Activated T-cell treated with anti-CD3 and anti-CD28 coated beads, Interleukin-2, amount 50 U/mL, for 24 hours (primary cell): ENCODE measurements at regions not wholly inside any gene's neighbourhood (a gene's known extent, or its start where the extent isn't known, plus 50 kb on each side); places are given as distances from the start of the nearest gene placed in this dataset.
"Not testable (repeated sequence)": the region's sequence is repeated elsewhere in the genome, so short reads cannot be mapped to it uniquely, and the experiment has no call there.

Source experiments
- DNase-seq: peaks from one replicate; pipeline ENCODE4 v3.0.0-alpha.2; 2020
- H3K27ac Mint-ChIP-seq: 2 replicates; pipeline ENCODE4 v1.8.0; 2020; ENCODE audit warnings: mild to moderate bottlenecking, mixed read lengths
- H3K27me3 Mint-ChIP-seq: 2 replicates; pipeline ENCODE4 v1.8.0; 2020; ENCODE audit warnings: mixed read lengths
- H3K36me3 Mint-ChIP-seq: 2 replicates; pipeline ENCODE4 v1.8.0; 2020; ENCODE audit warnings: low read depth, mixed read lengths
- H3K4me1 Mint-ChIP-seq: 2 replicates; pipeline ENCODE4 v1.8.0; 2020; ENCODE audit warnings: low read depth, mixed read lengths
- H3K4me3 Mint-ChIP-seq: 2 replicates; pipeline ENCODE4 v1.8.0; 2020; ENCODE audit warnings: mild to moderate bottlenecking, moderate library complexity, mixed read lengths
- H3K9me3 Mint-ChIP-seq: 2 replicates; pipeline ENCODE4 v1.8.0; 2020; ENCODE audit warnings: mixed read lengths

- H3K4me3 Mint-ChIP-seq: no peak overlapping the region
- H3K36me3 Mint-ChIP-seq: no peaks in the 10 kb centered on the region
- H3K9me3 Mint-ChIP-seq: peaks cover 4% of the 10 kb centered on the region
- H3K27me3 Mint-ChIP-seq: no peaks in the 10 kb centered on the region
- DNase-seq: no peak
- no peaks in the 10 kb centered on the region for H3K4me1 Mint-ChIP-seq
- no peak overlapping the region for H3K27ac Mint-ChIP-seq
These were observed 860.4 kb downstream of the PLA2G4A start for GRCh38 chr1:187689129-187689528.

GRCh38 chr1:187691439-187691838, 862.7 kb downstream of the PLA2G4A start:
- H3K36me3 Mint-ChIP-seq: no peaks in the 10 kb centered on the region
- peaks cover 4% of the 10 kb centered on the region for H3K9me3 Mint-ChIP-seq
- H3K27ac Mint-ChIP-seq: no peak overlapping the region
- H3K4me3 Mint-ChIP-seq: no peak overlapping the region
- no peaks in the 10 kb centered on the region for H3K27me3 Mint-ChIP-seq
- no peak for DNase-seq
- no peaks in the 10 kb centered on the region for H3K4me1 Mint-ChIP-seq

GRCh38 chr1:187692799-187693198, 864.0 kb downstream of the PLA2G4A start:
- DNase-seq: no peak
- Mint-ChIP-seq H3K36me3 (no peaks in the 10 kb centered on the region), H3K27ac (no peak overlapping the region), H3K27me3 (no peaks in the 10 kb centered on the region), H3K4me1 (no peaks in the 10 kb centered on the region), H3K4me3 (no peak overlapping the region), H3K9me3 (peaks cover 4% of the 10 kb centered on the region)

- no peak for DNase-seq
- H3K36me3 Mint-ChIP-seq: no peaks in the 10 kb centered on the region
- no peak overlapping the region for H3K4me3 Mint-ChIP-seq
- H3K9me3 Mint-ChIP-seq: no peaks in the 10 kb centered on the region
- H3K27ac Mint-ChIP-seq: no peak overlapping the region
- no peaks in the 10 kb centered on the region for H3K4me1 Mint-ChIP-seq
- H3K27me3 Mint-ChIP-seq: no peaks in the 10 kb centered on the region
These were observed 867.3 kb downstream of the PLA2G4A start for GRCh38 chr1:187696073-187696472.

GRCh38 chr1:187703138-187704130, 874.7 kb downstream of the PLA2G4A start:
- H3K9me3 Mint-ChIP-seq: peaks cover 13% of the 10 kb centered on the region
- DNase-seq, H3K4me1 Mint-ChIP-seq, H3K27ac Mint-ChIP-seq, H3K27me3 Mint-ChIP-seq, H3K36me3 Mint-ChIP-seq, H3K4me3 Mint-ChIP-seq: not testable (repeated sequence)

- H3K27me3 Mint-ChIP-seq: no peaks in the 10 kb centered on the region
- H3K4me1 Mint-ChIP-seq: no peaks in the 10 kb centered on the region
- no peaks in the 10 kb centered on the region for H3K36me3 Mint-ChIP-seq
- H3K9me3 Mint-ChIP-seq: peaks cover 8% of the 10 kb centered on the region
- DNase-seq: no peak
- H3K4me3 Mint-ChIP-seq: no peak overlapping the region
- no peak overlapping the region for H3K27ac Mint-ChIP-seq
These were observed 885.7 kb downstream of the PLA2G4A start for GRCh38 chr1:187714470-187714869.

GRCh38 chr1:187715483-187715882, 886.7 kb downstream of the PLA2G4A start:
- Mint-ChIP-seq H3K4me1 (no peaks in the 10 kb centered on the region), H3K4me3 (no peak overlapping the region), H3K9me3 (peaks cover 8% of the 10 kb centered on the region), H3K27me3 (no peaks in the 10 kb centered on the region), H3K36me3 (no peaks in the 10 kb centered on the region), H3K27ac (no peak overlapping the region)
- DNase-seq: no peak

GRCh38 chr1:187716160-187716559, 887.4 kb downstream of the PLA2G4A start:
- Mint-ChIP-seq H3K9me3 (peaks cover 8% of the 10 kb centered on the region), H3K4me3 (no peak overlapping the region), H3K27ac (no peak overlapping the region), H3K4me1 (no peaks in the 10 kb centered on the region), H3K27me3 (no peaks in the 10 kb centered on the region), H3K36me3 (no peaks in the 10 kb centered on the region)
- no peak for DNase-seq

GRCh38 chr1:187718527-187718926, 889.8 kb downstream of the PLA2G4A start:
- no peak for DNase-seq
- no peaks in the 10 kb centered on the region for H3K27me3 Mint-ChIP-seq
- H3K36me3 Mint-ChIP-seq: no peaks in the 10 kb centered on the region
- H3K27ac Mint-ChIP-seq: no peak overlapping the region
- H3K4me3 Mint-ChIP-seq: no peak overlapping the region
- no peaks in the 10 kb centered on the region for H3K4me1 Mint-ChIP-seq
- peaks cover 2% of the 10 kb centered on the region for H3K9me3 Mint-ChIP-seq

- H3K4me1 Mint-ChIP-seq: no peaks in the 10 kb centered on the region
- no peak overlapping the region for H3K27ac Mint-ChIP-seq
- no peaks in the 10 kb centered on the region for H3K9me3 Mint-ChIP-seq
- H3K27me3 Mint-ChIP-seq: no peaks in the 10 kb centered on the region
- no peak overlapping the region for H3K4me3 Mint-ChIP-seq
- H3K36me3 Mint-ChIP-seq: no peaks in the 10 kb centered on the region
- DNase-seq: no peak
These were observed 892.5 kb downstream of the PLA2G4A start for GRCh38 chr1:187721216-187721615.

- no peaks in the 10 kb centered on the region for H3K36me3 Mint-ChIP-seq
- H3K9me3 Mint-ChIP-seq: no peaks in the 10 kb centered on the region
- H3K27me3 Mint-ChIP-seq: no peaks in the 10 kb centered on the region
- no peak overlapping the region for H3K4me3 Mint-ChIP-seq
- DNase-seq: no peak
- H3K4me1 Mint-ChIP-seq: no peaks in the 10 kb centered on the region
- H3K27ac Mint-ChIP-seq: no peak overlapping the region
These were observed 896.5 kb downstream of the PLA2G4A start for GRCh38 chr1:187725216-187725615.

- Mint-ChIP-seq H3K4me1 (no peaks in the 10 kb centered on the region), H3K36me3 (no peaks in the 10 kb centered on the region), H3K9me3 (no peaks in the 10 kb centered on the region), H3K4me3 (no peak overlapping the region), H3K27ac (no peak overlapping the region), H3K27me3 (no peaks in the 10 kb centered on the region)
- DNase-seq: no peak
These were observed 904.5 kb downstream of the PLA2G4A start for GRCh38 chr1:187733232-187733631.

- Mint-ChIP-seq H3K4me1 (no peaks in the 10 kb centered on the region), H3K27me3 (no peaks in the 10 kb centered on the region), H3K27ac (no peak overlapping the region), H3K36me3 (no peaks in the 10 kb centered on the region), H3K9me3 (no peaks in the 10 kb centered on the region), H3K4me3 (no peak overlapping the region)
- DNase-seq: no peak
These were observed 905.7 kb downstream of the PLA2G4A start for GRCh38 chr1:187734427-187734826.

GRCh38 chr1:187744665-187745064, 915.9 kb downstream of the PLA2G4A start:
- Mint-ChIP-seq H3K9me3 (no peaks in the 10 kb centered on the region), H3K27ac (no peak overlapping the region), H3K4me3 (no peak overlapping the region), H3K4me1 (no peaks in the 10 kb centered on the region), H3K36me3 (no peaks in the 10 kb centered on the region), H3K27me3 (no peaks in the 10 kb centered on the region)
- no peak for DNase-seq

GRCh38 chr1:187755536-187755935, 926.8 kb downstream of the PLA2G4A start:
- Mint-ChIP-seq H3K27me3 (no peaks in the 10 kb centered on the region), H3K4me1 (no peaks in the 10 kb centered on the region), H3K9me3 (peaks cover 9% of the 10 kb centered on the region), H3K27ac (no peak overlapping the region), H3K36me3 (no peaks in the 10 kb centered on the region), H3K4me3 (no peak overlapping the region)
- no peak for DNase-seq
